Activated CD8-positive, alpha-beta memory T cell treated with anti-CD3 and anti-CD28 coated beads for 4 hours (primary cell): ENCODE measurements at regions not wholly inside any gene's neighbourhood (a gene's known extent, or its start where the extent isn't known, plus 50 kb on each side); places are given as distances from the start of the nearest gene placed in this dataset.

Experiments
- DNase-seq, 2 donors: peaks; one replicate each; pipeline ENCODE4 v3.0.0-alpha.2; 2020; ENCODE audit warnings: low read depth in 2 of 2

DNA sequence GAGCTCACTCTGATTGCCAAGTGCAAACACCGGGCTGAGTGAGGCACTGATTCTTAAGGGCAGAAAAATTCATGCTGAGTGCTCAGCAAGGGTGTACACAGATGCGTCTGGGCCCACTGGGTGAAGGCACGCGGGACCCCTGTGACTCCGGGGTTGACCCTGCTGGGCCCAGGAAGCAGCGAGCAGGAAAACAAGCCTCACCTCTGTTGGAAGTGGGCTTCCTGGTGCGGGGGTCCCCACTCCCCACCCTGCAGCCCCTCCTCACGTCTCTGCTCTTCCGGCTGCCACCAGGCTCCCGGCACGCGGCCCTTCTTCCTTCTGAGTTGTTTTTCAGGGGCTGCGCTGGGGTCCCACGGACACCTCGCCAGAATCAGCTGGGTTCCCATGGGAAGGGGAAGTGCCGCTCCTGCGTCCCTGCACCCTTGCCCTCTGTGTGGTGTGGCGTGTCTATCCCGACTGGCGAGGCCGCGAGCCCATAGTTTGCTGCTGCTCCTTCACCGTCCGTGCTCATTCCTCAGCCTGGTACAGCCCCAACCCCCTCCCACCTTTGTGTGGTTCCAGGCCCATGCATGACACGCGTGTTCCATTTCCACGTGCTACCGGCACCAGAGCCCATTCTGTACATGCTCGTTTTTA is 80.6 kb upstream of the BHLHE23 start:
- no peak for DNase-seq

GRCh38 chr20:63086421-63087235 is 79.9 kb upstream of the BHLHE23 start:
- DNase-seq, result no peak

DNA sequence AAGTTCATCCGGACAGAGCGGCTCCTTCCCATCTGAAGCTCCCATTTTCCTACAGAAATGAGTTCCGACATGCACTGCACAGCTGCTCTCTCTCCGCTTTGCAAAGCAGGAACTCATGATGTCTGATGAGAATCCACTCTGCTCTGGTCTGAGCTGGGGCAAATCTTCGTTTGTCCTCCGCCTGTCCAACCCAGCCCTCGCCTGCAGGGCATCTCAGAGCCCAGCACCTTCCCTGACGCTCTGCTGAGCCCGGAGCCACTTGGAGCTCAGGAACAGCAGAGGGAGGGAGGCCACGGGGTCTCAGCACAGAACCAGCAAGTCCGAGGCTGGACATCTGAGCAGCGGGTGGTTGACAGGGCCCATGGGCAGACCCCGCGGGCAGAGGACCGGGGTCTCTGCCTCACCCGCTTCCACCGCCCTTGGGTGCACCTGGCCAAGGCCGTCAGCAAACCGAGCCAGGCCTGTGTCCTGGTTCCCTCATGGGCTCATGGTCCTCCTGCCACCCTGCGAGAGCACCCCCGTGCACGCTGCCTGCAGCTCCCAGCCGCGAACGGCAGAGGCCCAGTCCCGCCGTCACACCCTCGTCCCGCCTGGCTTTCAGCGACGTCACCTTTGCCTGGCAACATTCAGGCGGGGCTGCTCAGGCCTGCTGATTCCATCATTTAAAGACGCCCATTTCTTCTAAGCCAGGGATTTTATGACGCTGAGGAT is 78.5 kb upstream of the BHLHE23 start:
- DNase-seq, result no peak

DNA sequence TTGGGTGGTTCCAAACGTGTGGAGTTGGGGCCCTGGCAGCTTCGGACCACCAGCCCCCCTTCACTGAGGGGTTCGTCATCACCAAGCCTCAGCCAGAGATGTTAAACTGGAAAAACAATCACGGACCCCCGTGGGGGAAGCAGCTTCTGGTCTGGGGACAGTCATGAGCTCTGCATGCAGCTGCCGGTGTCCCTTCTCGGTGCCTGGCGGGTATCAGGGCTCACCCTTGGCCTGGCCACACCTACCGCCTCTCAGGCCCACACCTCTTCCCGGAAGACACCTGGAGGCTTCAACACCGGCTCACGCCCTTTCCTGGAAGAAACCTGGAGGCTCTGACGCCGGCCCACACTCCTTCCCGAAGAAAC is 77.8 kb upstream of the BHLHE23 start:
- DNase-seq, result no peak

DNA sequence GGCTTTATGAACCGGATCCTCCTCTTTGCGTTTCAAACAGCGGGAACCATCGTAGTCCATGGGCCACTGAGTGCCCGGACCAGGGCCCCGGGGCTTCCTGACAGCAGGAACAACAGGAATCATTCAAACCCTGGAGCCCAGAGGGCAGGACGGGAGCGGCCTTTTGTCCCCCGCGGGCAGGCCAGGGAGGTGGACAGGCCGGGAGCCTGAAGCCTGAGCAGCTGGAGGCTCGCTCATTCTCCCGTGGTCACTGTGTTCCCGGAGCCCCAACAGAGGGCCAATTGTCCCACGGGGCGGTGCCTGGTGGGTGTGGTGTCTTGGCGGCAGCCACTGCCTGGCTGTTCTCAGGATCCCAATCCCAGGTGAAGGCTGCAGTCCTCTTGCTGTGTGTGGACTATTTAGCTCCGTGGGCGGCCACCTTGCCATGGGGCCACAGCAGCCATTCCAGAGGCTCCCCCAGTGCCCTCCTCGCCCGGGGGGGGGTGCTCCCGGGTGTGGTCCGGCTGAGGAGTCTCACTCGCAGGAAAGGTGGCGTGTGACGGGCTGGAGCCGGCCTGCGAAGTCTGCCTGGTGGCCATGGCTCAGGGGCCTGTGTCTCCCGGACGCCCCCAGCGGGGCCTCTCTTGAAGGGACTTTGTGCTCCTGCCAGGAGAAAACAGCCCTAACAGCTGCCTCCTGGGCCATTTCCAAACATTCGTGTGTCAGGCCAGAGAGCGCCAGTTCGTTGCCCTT is 77.2 kb upstream of the BHLHE23 start:
- no peak for DNase-seq

- no peak for DNase-seq
Observed at GRCh38 chr20:63082939-63083735, 76.4 kb upstream of the BHLHE23 start.

DNA sequence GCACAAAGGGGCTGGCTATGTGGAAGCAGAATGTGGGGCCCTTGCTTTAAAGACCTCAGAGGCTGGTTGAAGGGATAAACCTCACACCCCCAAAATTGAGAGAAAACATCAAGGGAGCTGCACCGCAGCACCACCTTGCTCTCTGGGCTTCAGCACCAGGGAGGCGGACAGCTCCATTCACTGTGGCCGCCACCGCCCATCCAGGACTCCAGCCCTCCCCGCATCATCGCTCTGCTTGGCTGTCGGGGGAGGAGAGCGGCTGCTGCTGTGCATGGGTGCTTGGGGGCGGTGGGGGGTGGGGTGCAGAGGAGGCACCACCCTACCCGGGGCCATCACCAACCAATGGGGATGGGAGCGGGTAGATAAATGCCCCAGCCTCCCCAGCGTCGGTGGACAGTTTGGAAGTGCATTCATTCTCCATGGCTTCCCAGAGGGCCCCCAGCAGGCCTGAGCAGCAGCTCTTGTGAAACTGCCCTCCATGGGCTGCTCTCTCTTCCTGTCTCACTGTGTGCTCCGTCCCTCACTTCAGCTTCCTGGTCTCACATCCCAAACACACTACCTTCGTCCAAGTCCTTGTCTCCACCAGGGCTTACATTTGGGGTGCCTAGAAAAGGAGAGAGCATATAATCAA is 75.7 kb upstream of the BHLHE23 start:
- no peak for DNase-seq

DNA sequence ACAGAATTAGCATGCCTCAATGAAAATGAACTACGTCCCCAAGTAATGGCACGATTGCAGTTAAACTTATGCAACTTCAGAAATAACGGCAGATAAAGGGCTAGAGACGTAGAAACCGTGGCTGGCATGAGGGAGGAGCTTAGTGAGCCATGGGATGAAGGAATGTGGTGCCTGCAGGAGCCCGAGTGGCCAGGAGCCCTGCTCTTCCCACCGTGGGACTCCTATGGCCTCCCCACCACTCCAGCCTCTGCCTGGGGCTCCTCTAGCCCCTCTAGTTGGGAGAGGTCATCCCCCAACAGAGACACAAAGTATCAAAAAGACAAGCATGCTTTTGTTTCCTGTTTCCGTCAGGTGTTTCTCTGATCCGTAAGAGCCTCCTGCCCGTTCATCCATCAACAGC is 75.1 kb upstream of the BHLHE23 start:
- no peak for DNase-seq

DNA sequence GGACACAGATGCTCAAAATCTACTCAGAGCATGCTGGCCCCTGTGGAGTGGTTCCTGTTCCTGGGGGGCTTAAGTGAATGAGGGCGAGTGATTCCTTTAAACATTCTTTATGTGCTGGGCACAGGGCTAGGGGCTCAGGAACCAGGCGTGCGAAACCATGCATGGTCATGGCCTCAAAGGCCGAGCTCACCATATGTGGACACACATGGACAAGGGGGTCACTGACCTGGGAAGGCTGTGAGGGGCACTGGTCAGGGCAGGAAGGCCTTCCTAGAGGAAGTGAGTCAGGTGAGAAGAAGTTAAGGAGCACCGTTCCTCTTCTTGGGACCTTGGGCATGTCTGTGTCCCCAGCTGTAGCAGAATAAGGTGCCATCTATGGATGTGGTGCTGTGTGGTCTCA is 74.6 kb upstream of the BHLHE23 start:
- no peak for DNase-seq

DNA sequence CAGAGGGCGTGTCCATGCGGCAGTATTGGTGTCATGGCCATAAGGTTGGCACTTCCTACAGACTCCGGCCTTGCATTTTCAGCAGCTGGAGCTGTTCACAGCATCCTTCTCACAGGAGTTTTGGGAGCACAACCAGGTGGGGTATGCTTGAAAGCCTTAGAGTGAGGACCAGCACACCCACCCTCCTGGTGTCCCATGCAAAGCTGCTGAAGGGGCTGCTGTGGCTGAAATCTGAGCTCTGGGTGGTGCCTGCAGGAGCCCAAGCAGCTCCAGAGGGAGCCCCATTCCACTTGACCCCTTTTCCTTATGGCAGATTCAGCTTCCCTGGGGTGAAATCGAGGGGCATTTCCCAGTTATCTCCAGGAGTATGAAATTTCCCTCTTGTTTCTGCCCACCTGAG is 74.0 kb upstream of the BHLHE23 start:
- DNase-seq, result no peak

DNA sequence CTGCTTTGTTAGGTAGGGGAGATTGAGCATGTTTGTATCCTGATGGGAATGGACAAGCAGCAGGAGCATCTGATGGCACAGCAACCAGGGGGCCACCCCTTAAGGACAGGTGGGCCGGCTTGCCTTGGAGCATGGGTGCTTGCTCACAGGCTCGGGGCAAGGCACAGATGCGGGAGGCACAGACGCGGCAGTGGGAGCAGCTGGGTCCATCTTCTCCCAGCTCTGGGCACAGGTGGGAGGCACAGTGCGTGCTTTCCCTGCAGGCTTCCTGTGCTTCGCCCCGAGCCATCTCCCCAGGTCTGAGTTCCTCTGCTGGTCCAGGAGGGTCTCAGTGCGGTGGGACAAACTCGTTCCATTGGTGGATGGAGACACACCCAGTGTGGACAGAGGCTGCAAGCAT is 73.6 kb upstream of the BHLHE23 start:
- no peak for DNase-seq

DNA sequence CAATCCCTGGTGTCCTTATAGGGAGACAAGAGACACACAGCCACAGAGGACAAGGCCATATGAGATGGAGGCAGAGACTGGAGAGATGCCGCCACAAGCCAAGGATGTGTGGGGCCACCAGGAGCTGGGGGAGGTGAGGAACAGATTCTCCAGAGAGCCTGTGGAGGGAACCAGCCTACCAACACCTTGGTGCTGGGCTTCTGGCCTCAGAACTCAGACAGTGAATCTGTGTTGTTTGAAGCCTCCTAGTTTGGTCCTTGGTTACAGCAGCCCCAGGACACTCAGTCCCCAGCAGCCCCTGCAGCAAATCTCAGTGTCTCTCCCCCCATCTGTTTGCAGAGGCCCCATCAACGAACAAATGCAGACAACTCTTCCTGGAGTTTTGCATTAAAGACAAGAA is 73.2 kb upstream of the BHLHE23 start:
- no peak for DNase-seq

GRCh38 chr20:63077705-63078104 is 70.9 kb upstream of the BHLHE23 start:
- DNase-seq, result no peak

DNA sequence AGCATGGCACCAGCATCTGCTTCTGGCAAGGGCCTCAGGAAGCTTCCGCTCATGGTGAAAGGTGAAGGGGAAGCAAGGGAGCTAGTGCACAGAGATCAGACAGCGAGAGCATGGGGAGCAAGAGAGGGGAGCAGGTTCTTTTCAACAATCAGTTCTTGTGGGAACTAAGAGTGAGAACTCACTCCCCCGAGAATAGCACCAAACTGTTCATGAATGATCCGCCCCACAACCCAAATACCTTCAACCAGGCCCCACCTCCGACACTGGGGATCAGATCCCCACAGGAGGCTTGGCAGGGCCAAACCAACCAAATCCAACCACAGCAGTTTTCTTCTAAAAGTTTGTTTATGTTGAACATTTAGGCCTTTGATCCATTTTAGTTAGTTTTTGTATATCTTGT is 69.7 kb upstream of the BHLHE23 start:
- no peak for DNase-seq

GRCh38 chr20:63074631-63075030 is 67.9 kb upstream of the BHLHE23 start:
- no peak for DNase-seq

DNA sequence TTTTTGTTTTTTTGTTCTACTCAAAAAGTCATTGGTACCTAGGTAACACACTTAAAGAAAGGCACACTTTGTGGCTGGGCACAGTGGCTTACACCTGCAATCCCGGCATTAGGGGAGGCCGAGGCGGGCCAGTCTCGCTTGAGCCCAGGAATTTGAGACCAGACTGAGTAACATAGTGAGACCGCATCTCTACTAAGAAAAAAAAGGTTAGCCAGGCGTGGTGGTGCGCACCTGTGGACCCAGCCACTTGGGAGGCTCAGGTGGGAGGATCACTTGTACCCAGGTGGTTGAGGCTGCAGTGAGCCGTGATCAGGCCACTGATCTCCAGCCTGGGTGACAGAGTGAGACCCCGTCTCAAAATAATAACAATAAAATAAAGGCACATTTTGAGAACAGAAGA is 67.4 kb upstream of the BHLHE23 start:
- no peak for DNase-seq

GRCh38 chr20:63073738-63074065 is 66.9 kb upstream of the BHLHE23 start:
- DNase-seq, result no peak

DNA sequence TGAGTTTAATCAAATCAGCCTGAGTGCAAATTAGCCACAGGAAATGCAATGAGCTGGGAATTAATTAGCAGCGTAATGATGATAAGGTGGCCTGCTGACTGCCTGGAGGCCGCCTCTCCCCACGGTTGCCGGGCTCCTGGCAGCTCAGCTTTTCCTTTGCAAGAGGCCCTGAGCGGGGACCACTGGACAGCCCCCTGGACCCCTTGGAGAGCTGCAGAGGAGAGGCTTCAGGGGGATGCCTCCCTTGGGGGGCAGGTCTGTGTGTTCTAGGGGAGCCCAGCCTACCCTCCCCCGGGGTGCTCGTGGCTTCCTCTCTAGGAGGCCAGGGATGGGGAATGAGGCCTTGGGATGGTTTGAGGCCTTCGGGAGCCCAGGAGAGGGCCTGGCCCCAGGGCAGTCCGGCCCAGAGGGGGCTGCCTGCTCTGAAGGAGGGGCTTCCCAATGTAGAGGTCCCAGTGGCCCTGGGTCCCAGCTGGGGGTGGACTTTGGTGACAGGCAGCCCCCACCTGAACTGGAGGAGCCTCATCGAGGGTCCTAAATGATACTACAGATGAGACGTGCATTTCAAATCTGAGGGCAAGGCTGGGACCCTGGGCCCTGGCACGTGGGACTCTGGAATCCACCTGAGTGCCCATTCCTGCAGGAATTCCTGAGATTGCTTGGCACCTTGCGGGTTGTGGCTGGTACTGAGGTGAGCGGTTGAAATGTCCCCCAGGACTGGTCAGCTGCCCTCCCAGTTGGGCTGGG is 66.4 kb upstream of the BHLHE23 start:
- DNase-seq, result no peak

DNA sequence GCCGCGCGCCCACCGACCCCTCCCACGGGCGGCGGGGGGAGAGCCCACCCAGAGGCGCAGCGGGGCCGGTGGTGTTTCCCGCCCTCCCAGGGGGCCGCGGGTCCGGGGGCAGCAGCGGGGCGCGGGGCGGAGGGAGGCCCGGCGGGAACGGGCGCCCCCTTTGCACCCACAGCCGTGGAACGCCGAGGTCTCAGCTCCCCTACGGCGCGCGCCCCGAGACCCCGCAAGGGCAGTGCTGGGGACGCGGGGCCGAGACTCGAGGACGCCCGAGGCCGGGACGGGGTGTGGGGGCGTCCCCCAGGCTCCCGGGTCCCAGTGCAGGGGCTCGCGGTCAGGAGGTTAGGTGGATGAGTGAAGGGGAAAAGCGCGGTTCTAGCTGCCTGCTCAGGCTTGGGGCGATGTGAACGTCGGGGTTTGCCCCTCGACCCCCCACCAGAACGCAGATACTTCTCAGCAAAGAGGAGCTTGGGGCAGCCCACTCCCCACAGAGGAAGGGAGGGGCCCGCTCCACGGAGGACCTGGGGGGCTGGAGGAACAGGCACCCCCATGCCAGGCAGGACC is 65.5 kb upstream of the BHLHE23 start:
- DNase-seq, result no peak

DNA sequence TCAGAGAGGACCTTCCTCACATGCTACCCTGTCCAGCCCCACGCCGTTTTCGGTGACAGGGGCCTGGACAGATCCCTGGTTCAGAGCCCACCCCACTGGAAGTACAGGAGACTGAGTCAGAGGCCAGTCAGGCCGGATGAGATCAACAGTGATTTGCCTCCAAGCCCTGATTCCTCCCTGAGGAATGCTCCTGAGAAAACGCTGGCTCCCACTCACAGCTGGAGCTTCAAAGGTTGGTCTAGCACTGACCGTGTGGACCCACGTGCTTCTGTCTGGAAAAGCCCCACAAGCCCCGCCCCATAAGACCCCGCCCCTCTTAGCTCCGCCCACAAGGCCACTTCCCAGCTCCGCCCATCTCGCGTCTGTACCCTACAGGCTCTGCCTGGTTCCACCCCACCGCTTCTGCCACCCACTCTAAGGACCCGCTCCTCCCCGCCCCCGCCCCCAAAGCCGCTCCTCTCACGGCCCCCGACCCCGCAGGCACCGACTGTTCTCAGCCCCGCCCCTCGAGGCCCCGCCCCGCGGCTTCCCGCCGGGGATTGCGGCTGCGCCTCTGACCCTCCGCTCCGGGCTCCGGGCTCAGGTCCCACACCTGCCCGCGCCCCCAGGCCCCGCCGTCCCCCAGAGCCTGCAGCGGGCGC is 64.9 kb upstream of the BHLHE23 start:
- DNase-seq, result no peak
